ENCODE measurements at regions not wholly inside any gene's neighbourhood (a gene's known extent, or its start where the extent isn't known, plus 50 kb on each side); places are given as distances from the start of the nearest gene placed in this dataset.
"Not testable (repeated sequence)": the region's sequence is repeated elsewhere in the genome, so short reads cannot be mapped to it uniquely, and the experiment has no call there.

DNA sequence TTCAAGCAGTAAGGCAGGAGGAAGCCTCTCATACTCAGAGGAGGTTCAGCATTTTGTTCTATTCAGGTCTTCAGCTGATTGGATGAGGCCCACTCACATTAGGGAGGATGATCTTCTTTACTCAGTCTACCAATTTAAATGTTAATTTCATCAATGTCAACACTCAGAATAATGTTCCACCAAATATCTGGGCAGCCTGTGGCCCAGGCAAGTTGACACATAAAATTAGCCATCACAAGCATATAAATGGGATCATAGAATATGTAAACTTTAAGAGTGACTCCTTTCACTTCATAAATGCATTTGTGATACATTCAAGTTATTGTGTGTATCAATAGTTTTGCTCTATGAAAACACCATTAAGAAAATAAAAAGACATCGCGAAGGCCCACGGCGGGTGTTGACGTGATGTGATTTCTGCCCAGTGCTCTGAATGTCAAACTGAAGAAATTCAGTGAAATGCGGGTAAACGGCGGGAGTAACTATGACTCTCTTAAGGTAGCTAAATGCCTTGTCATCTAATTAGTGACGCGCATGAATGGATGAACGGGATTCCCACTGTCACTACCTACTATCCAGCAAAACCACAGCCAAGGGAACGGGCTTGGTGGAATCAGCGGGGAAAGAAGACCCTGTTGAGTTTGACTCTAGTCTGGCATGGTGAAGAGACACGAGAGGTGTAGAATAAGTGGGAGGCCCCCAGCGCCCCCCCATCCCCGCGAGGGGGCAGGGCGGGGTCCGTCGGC, 536.1 kb upstream of the AUTS2 start:
- intact Hi-C loops (cut with DNase I), result no loop called here
- TF ChIP-seq, protein P1, sequence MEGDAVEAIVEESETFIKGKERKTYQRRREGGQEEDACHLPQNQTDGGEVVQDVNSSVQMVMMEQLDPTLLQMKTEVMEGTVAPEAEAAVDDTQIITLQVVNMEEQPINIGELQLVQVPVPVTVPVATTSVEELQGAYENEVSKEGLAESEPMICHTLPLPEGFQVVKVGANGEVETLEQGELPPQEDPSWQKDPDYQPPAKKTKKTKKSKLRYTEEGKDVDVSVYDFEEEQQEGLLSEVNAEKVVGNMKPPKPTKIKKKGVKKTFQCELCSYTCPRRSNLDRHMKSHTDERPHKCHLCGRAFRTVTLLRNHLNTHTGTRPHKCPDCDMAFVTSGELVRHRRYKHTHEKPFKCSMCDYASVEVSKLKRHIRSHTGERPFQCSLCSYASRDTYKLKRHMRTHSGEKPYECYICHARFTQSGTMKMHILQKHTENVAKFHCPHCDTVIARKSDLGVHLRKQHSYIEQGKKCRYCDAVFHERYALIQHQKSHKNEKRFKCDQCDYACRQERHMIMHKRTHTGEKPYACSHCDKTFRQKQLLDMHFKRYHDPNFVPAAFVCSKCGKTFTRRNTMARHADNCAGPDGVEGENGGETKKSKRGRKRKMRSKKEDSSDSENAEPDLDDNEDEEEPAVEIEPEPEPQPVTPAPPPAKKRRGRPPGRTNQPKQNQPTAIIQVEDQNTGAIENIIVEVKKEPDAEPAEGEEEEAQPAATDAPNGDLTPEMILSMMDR (IDR thresholded peaks at IDR 0.05), result no peak
- Histone ChIP-seq H3K9me3 (peaks cover 0 to 11% of the 10 kb centered on the region in 2 donors), H3K27ac (no peak overlapping the region), H3K36me3 (no peaks in the 10 kb centered on the region), H3K4me1 (no peaks in the 10 kb centered on the region), H3K27me3 (no peaks in the 10 kb centered on the region), H3K4me3 (no peak overlapping the region)
- no peak for DNase-seq (ENCODE audit: low spot score in 2 of 2)

DNA sequence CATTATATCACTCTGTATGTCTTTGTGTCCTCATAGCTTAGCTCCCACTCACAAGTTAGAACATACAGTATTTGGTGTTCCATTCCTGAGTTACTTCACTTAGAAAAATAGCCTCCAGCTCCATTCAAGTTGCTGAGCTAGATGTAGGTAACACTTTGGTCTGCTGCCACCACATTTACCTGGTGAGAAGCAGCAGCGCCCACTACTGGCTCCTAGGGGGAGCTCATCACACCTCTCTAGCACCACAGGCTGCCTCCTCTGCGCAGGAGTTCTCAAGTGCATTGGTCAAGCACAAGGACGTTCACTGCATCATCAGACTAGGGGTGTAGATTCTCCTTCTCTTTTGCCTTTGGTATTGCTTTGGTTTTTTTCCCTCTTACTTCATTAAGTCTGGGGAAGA, 530.9 kb upstream of the AUTS2 start:
- H3K27ac ChIP-seq, result no peak overlapping the region
- intact Hi-C loops (cut with DNase I), result no loop called here
- H3K4me1 ChIP-seq, result no peaks in the 10 kb centered on the region
- no peak overlapping the region for H3K4me3 ChIP-seq
- DNase-seq (ENCODE audit: low spot score in 2 of 2), result no peak
- H3K36me3 ChIP-seq, result no peaks in the 10 kb centered on the region
- TF ChIP-seq, protein P1 (IDR thresholded peaks at IDR 0.05), result no peak
- no peaks in the 10 kb centered on the region for H3K27me3 ChIP-seq
- H3K9me3 ChIP-seq, result peaks cover 0 to 7% of the 10 kb centered on the region in 2 donors

DNA sequence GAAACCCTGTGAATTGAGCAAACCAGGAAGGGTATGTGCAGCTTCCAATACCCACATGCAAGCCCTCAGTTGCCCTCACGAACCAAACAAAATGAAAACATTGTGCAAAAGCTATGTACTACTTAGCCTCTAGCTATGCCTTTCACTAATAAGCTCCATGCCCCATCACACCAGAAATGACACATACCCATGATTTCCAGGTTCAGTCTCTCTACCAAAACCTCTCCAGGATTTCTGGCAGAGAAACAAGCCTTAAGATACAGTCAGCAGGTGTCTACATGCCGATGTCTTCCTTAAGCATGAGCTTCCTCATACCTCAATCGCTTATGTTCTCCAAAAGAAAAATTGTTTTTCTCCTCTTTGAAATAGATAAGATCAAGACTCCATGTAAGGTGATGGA, 527.8 kb upstream of the AUTS2 start:
- TF ChIP-seq, protein P1 (IDR thresholded peaks at IDR 0.05), result no peak
- H3K4me1 ChIP-seq, result no peaks in the 10 kb centered on the region
- H3K9me3 ChIP-seq, result peaks cover 0 to 13% of the 10 kb centered on the region in 2 donors
- no peaks in the 10 kb centered on the region for H3K36me3 ChIP-seq
- H3K27me3 ChIP-seq, result no peaks in the 10 kb centered on the region
- DNase-seq (ENCODE audit: low spot score in 2 of 2), result no peak
- no peak overlapping the region for H3K27ac ChIP-seq
- no peak overlapping the region for H3K4me3 ChIP-seq
- intact Hi-C loops (cut with DNase I), result no loop called here

DNA sequence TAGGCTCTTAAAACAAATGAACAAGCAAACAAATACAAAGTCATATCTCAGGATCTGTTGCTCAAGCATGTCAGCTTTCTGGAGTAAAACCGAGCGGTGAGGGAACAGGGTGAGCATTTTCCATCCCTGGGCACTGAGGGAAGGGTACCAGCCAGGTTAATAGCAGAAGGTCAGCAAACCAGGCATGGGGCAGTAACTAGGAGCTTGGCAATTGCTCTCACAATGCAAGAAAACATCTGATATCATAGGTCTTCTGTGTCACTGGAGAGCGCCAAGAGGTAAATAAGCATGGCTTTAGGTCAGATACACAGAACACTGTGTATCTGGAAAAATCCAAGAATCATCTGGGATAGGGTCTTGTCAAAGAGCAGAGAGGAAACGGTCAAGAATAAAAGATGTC, 521.7 kb upstream of the AUTS2 start:
- no peaks in the 10 kb centered on the region for H3K4me1 ChIP-seq
- peaks cover 0 to 7% of the 10 kb centered on the region in 2 donors for H3K9me3 ChIP-seq
- no peak overlapping the region for H3K27ac ChIP-seq
- H3K27me3 ChIP-seq, result no peaks in the 10 kb centered on the region
- no peaks in the 10 kb centered on the region for H3K36me3 ChIP-seq
- intact Hi-C loops (cut with DNase I), result no loop called here
- TF ChIP-seq, protein P1 (IDR thresholded peaks at IDR 0.05), result no peak
- no peak for DNase-seq (ENCODE audit: low spot score in 2 of 2)
- no peak overlapping the region for H3K4me3 ChIP-seq

DNA sequence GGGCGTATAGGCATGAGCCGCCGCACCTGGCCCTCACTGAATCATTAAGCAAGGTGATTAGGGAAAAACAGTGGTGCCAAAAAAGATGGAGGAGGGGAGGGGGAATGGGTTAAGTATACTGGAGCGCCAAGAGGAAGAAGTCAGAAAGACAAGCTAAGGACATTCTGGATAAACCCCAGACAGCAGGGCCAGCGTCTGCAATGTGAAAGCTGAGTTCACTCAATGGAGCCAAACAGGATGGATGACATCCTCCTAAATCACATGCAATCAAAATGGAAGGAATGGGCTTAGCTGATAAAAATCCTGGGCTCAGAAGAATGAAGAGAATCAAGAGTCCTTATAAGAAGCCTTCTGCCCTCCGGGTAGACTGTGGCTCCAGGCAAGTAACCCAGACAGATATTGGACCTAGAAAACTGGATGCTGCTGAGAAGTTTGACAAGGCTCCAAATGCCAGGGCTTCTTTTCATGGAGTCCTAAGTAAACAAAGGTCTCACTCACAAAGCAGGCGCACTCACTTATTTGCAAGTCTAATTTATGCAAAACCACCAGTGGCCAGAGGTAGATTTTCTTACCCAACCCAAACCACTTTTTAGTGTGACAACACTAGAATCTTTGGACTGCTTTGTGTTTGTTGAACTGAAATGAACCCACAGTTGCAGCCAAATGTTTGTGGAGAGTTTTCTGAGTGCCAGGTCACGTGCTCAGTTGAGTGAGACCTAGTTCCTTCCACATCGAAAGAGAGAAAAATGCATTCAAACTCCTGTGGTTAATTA, 519.1 kb upstream of the AUTS2 start:
- H3K27me3 ChIP-seq, result no peaks in the 10 kb centered on the region
- DNase-seq (ENCODE audit: low spot score in 2 of 2), result no peak

DNA sequence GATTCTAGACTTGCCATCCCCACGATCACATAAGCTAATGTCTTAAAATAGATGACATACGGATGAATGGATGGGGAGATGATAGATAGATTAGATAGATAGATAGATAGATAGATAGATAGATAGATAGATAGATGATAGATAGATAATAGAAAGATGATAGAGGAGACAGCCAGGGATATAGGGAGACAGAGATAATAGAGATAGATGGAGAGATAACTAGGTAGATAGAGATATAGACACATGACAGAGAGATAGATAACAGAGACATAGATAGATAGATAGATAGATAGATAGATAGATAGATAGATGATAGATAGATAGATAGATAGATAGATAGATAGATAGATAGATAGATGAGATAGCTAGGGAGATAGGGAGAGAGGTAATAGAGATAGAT, 511.0 kb upstream of the AUTS2 start:
- H3K27me3 ChIP-seq; H3K4me1 ChIP-seq; H3K27ac ChIP-seq; H3K36me3 ChIP-seq; H3K9me3 ChIP-seq; H3K4me3 ChIP-seq; intact Hi-C loops (cut with DNase I); DNase-seq (ENCODE audit: low spot score in 2 of 2): not testable (repeated sequence)

More for the DNA sequence above, 519.1 kb upstream of the AUTS2 start:
- TF ChIP-seq, protein P1 (IDR thresholded peaks at IDR 0.05), result no peak
- Histone ChIP-seq H3K4me3 (no peak overlapping the region), H3K9me3 (no peaks in the 10 kb centered on the region), H3K36me3 (no peaks in the 10 kb centered on the region), H3K4me1 (no peaks in the 10 kb centered on the region), H3K27ac (no peak overlapping the region)
- intact Hi-C loops (cut with DNase I), result no loop called here
